SK-N-MC (cell line): ENCODE measurements at regions not wholly inside any gene's neighbourhood (a gene's known extent, or its start where the extent isn't known, plus 50 kb on each side); places are given as distances from the start of the nearest gene placed in this dataset.

ENCODE experiments used
- EZH2 ChIP-seq: fragments of 200-600 bp; sonication (generic); IDR thresholded peaks from one replicate; pipeline ENCODE4 v1.6.1; 2017; ENCODE audit warnings: antibody characterized with exemption
- FOXP2 ChIP-seq: optimal IDR thresholded peaks from 2 replicates; pipeline ENCODE3; 2011; ENCODE audit warnings: mild to moderate bottlenecking, moderate library complexity; ENCODE audit not compliant: insufficient read depth; ENCODE audit errors: extremely low read length, control extremely low read depth
- POLR2AphosphoS5 ChIP-seq: IDR thresholded peaks from 2 replicates; pipeline ENCODE4 v1.6.1; 2012; ENCODE audit warnings: mild to moderate bottlenecking, low read depth, low read length, borderline replicate concordance

GRCh38 chr10:131710142-131710861 is 190.5 kb upstream of the PPP2R2D start:
- TF ChIP-seq POLR2AphosphoS5, result no peak
- TF ChIP-seq FOXP2, result no peak
- no peak for TF ChIP-seq EZH2
